WTC11 (cell line): ENCODE measurements at regions not wholly inside any gene's neighbourhood (a gene's known extent, or its start where the extent isn't known, plus 50 kb on each side); places are given as distances from the start of the nearest gene placed in this dataset.

Source experiments
- CTCF ChIP-seq: fragments of 200-600 bp; IDR thresholded peaks from 2 replicates; pipeline ENCODE4 v1.8.0; 2022; ENCODE audit warnings: antibody characterized with exemption
- ELF4 ChIP-seq: sonication (generic); formaldehyde crosslinking; IDR thresholded peaks from 2 replicates; pipeline ENCODE4 v1.8.1; 2022; ENCODE audit warnings: low read depth, mild to moderate bottlenecking, moderate library complexity, missing genetic modification reagents
- ETV6 ChIP-seq: sonication (generic); formaldehyde crosslinking; IDR thresholded peaks from 2 replicates; pipeline ENCODE4 v1.8.1; 2022; ENCODE audit warnings: mild to moderate bottlenecking, missing genetic modification reagents
- MLX ChIP-seq: sonication (generic); formaldehyde crosslinking; IDR thresholded peaks from 2 replicates; pipeline ENCODE4 v1.8.1; 2023; ENCODE audit warnings: mild to moderate bottlenecking, missing genetic modification reagents, moderate library complexity
- SP1 ChIP-seq: sonication (generic); formaldehyde crosslinking; conservative IDR thresholded peaks from 2 replicates; pipeline ENCODE4 v1.8.1; 2022; ENCODE audit warnings: missing genetic modification reagents
- USF2 ChIP-seq: sonication (generic); formaldehyde crosslinking; IDR thresholded peaks from 2 replicates; pipeline ENCODE4 v1.8.1; 2023; ENCODE audit warnings: mild to moderate bottlenecking, missing genetic modification reagents, moderate library complexity

GRCh38 chr2:217028128-217028527 is 168.3 kb upstream of the TNP1 start:
- TF ChIP-seq CTCF (no peak), ELF4 (no peak), USF2 (CRISPR knock-in tag) (no peak), MLX (CRISPR knock-in tag) (no peak), ETV6 (CRISPR knock-in tag) (no peak), SP1 (CRISPR knock-in tag) (no peak)
